CD4-positive, CD25-positive, alpha-beta regulatory T cell (primary cell): ENCODE measurements at regions not wholly inside any gene's neighbourhood (a gene's known extent, or its start where the extent isn't known, plus 50 kb on each side); places are given as distances from the start of the nearest gene placed in this dataset.

Source experiments
- ATAC-seq, 2 donors: fragments of 150-1000 bp; cut with Tn5 transposase; one replicate each; pipeline ENCODE4 v1.10.0; 2021; ENCODE audit warnings: low read depth in 2 of 2, moderate number of reproducible peaks in 2 of 2, moderate library complexity in 1 of 2
- DNase-seq, 3 donors: peaks; one replicate each; pipeline versions ENCODE4 v3.0.0 to v3.0.0-alpha.2; 2012 to 2022; ENCODE audit warnings: mixed read lengths in 1 of 3
- H3K27ac ChIP-seq: one replicate; pipeline ENCODE4 v1.7.0; 2013; ENCODE audit warnings: mild to moderate bottlenecking, low read length; ENCODE audit not compliant: insufficient read depth, poor library complexity, severe bottlenecking
- H3K27me3 ChIP-seq: one replicate; pipeline ENCODE4 v1.7.0; 2013; ENCODE audit warnings: low read length; ENCODE audit not compliant: control insufficient read depth, insufficient read depth
- H3K36me3 ChIP-seq: one replicate; pipeline ENCODE4 v1.7.0; 2013; ENCODE audit warnings: mild to moderate bottlenecking, low read length, moderate library complexity; ENCODE audit not compliant: control insufficient read depth, insufficient read depth
- H3K4me1 ChIP-seq: 2 replicates; pipeline ENCODE4 v1.7.0; 2013; ENCODE audit warnings: mild to moderate bottlenecking, low read length; ENCODE audit not compliant: insufficient read depth, control insufficient read depth, poor library complexity, severe bottlenecking
- H3K4me3 ChIP-seq: one replicate; pipeline ENCODE4 v1.7.0; 2013; ENCODE audit warnings: low read depth, mild to moderate bottlenecking, low read length, moderate library complexity
- H3K9me3 ChIP-seq, 2 experiments: 1 replicate in 1 of 2; 2 replicates in 1 of 2; pipeline ENCODE4 v1.7.0; 2013; ENCODE audit warnings: low read length in 2 of 2, mild to moderate bottlenecking in 1 of 2, moderate library complexity in 1 of 2; ENCODE audit not compliant: control insufficient read depth in 2 of 2
- H3K27ac Mint-ChIP-seq, 3 donors: one replicate each; pipeline ENCODE4 v1.8.0; 2020 to 2022; ENCODE audit warnings: mild to moderate bottlenecking in 3 of 3, mixed read lengths in 3 of 3, moderate library complexity in 2 of 3
- H3K27me3 Mint-ChIP-seq: one replicate; pipeline ENCODE4 v1.8.0; 2022; ENCODE audit warnings: mild to moderate bottlenecking, mixed read lengths
- H3K36me3 Mint-ChIP-seq: one replicate; pipeline ENCODE4 v1.8.0; 2020; ENCODE audit warnings: mixed read lengths
- H3K4me1 Mint-ChIP-seq, 4 donors: one replicate each; pipeline ENCODE4 v1.8.0; 2020 to 2022; ENCODE audit warnings: mixed read lengths in 4 of 4, mild to moderate bottlenecking in 1 of 4
- H3K4me3 Mint-ChIP-seq, 4 donors: one replicate each; pipeline ENCODE4 v1.8.0; 2020 to 2022; ENCODE audit warnings: mild to moderate bottlenecking in 4 of 4, mixed read lengths in 4 of 4, moderate library complexity in 3 of 4
- H3K9me3 Mint-ChIP-seq, 7 donors: one replicate each; pipeline ENCODE4 v1.8.0; 2020 to 2022; ENCODE audit warnings: mixed read lengths in 7 of 7, mild to moderate bottlenecking in 3 of 7, moderate library complexity in 2 of 7

- Histone ChIP-seq H3K36me3 (no peaks in the 10 kb centered on the region), H3K27ac (no peak overlapping the region), H3K4me3 (no peak overlapping the region), H3K9me3 (no peaks in the 10 kb centered on the region), H3K27me3 (no peaks in the 10 kb centered on the region), H3K4me1 (no peaks in the 10 kb centered on the region)
- Mint-ChIP-seq H3K4me1 (no peaks in the 10 kb centered on the region), H3K9me3 (peaks cover 0 to 2% (median 0%) of the 10 kb centered on the region in 7 donors), H3K4me3 (no peak overlapping the region), H3K36me3 (no peaks in the 10 kb centered on the region), H3K27me3 (no peaks in the 10 kb centered on the region), H3K27ac (no peak overlapping the region)
- ATAC-seq (no peak), DNase-seq (no peak)
Measured at GRCh38 chr11:120031156-120031555, 106.8 kb downstream of the TRIM29 start.

- Mint-ChIP-seq H3K4me3 (no peak overlapping the region), H3K27ac (no peak overlapping the region), H3K36me3 (no peaks in the 10 kb centered on the region), H3K27me3 (no peaks in the 10 kb centered on the region), H3K9me3 (peaks cover 0 to 2% (median 0%) of the 10 kb centered on the region in 7 donors), H3K4me1 (no peaks in the 10 kb centered on the region)
- Histone ChIP-seq H3K4me1 (no peaks in the 10 kb centered on the region), H3K36me3 (no peaks in the 10 kb centered on the region), H3K27ac (no peak overlapping the region), H3K4me3 (no peak overlapping the region), H3K9me3 (no peaks in the 10 kb centered on the region), H3K27me3 (no peaks in the 10 kb centered on the region)
- ATAC-seq, result no peak
- no peak for DNase-seq
Measured at GRCh38 chr11:120030411-120030810, 107.5 kb downstream of the TRIM29 start.

DNA sequence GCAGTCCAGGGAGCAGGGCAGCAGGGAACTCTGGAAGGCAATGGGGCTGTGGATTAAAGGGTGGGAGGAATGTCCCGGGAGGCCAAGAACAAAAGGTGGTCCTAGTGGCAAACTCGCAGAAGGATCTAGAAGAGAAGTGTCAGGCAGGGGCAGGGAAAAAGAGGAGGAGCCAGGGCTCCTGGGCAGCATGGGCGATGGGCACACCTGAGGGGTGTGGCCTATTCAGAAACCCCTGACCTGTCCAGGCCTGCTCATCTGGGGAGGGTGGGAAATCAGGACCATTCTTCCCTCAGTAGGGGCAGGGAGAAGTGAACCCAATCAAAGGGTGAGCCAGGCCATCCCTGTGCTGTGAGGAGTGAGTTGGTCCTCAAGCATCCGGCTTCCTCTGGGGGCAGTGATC is 108.6 kb downstream of the TRIM29 start:
- H3K36me3 Mint-ChIP-seq, result no peaks in the 10 kb centered on the region
- H3K4me1 Mint-ChIP-seq, result no peaks in the 10 kb centered on the region
- no peak overlapping the region for H3K4me3 Mint-ChIP-seq
- H3K9me3 Mint-ChIP-seq, result peaks cover 0 to 2% (median 0%) of the 10 kb centered on the region in 7 donors
- H3K27ac Mint-ChIP-seq, result no peak overlapping the region
- H3K27me3 ChIP-seq, result no peaks in the 10 kb centered on the region
- no peaks in the 10 kb centered on the region for H3K27me3 Mint-ChIP-seq
- DNase-seq, result no peak
- no peaks in the 10 kb centered on the region for H3K9me3 ChIP-seq
- H3K36me3 ChIP-seq, result no peaks in the 10 kb centered on the region
- no peak overlapping the region for H3K4me3 ChIP-seq
- ATAC-seq, result no peak
- no peak overlapping the region for H3K27ac ChIP-seq
- H3K4me1 ChIP-seq, result no peaks in the 10 kb centered on the region

- Histone ChIP-seq H3K4me1 (no peaks in the 10 kb centered on the region), H3K27me3 (no peaks in the 10 kb centered on the region), H3K27ac (no peak overlapping the region), H3K36me3 (no peaks in the 10 kb centered on the region), H3K9me3 (no peaks in the 10 kb centered on the region), H3K4me3 (no peak overlapping the region)
- Mint-ChIP-seq H3K9me3 (peaks cover 0 to 2% (median 0%) of the 10 kb centered on the region in 7 donors), H3K36me3 (no peaks in the 10 kb centered on the region), H3K4me1 (no peaks in the 10 kb centered on the region), H3K27me3 (no peaks in the 10 kb centered on the region), H3K4me3 (no peak overlapping the region), H3K27ac (no peak overlapping the region)
- ATAC-seq, result no peak
- DNase-seq, result no peak
Measured at GRCh38 chr11:120028897-120029258, 109.0 kb downstream of the TRIM29 start.

DNA sequence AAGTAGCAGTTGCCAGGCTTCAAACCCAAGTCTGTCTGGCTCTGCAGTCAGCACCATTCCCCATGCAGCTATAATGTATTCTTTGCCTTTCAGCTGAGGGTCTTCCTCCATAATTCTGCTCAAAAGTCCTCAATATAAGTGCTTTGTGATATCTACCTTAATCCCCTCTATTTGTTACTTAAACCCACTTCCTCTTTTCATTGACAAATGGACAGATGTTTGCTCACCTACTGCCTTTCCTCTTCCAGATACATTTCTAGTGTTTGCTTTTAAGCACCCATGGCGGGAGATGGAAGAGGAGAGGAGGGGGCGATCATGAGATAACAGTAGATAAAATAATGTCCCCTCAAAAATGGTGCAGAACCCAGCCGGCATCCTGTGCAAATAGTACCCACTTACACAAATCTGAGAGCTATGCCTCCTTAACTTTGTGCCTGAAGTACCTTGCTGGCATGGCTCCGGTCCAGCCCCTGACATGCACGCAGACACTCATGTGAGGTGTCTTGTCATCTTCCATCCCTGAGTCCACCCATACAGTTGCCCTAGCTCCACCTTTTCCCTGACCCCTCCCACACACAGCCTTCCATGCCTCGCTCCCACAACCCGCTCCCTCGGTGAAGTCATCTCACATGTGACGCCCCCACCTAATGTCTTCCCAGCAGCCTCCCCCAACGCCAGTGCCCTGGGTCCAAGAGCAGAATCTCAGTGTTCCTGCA is 109.6 kb downstream of the TRIM29 start:
- ATAC-seq (no peak), DNase-seq (no peak)
- no peaks in the 10 kb centered on the region for H3K4me1 ChIP-seq
- Mint-ChIP-seq H3K27ac (no peak overlapping the region), H3K4me3 (no peak overlapping the region), H3K27me3 (no peaks in the 10 kb centered on the region), H3K9me3 (peaks cover 0 to 2% (median 0%) of the 10 kb centered on the region in 7 donors), H3K4me1 (no peaks in the 10 kb centered on the region), H3K36me3 (no peaks in the 10 kb centered on the region)
- no peak overlapping the region for H3K4me3 ChIP-seq
- no peaks in the 10 kb centered on the region for H3K36me3 ChIP-seq
- no peak overlapping the region for H3K27ac ChIP-seq
- no peaks in the 10 kb centered on the region for H3K27me3 ChIP-seq
- H3K9me3 ChIP-seq, result no peaks in the 10 kb centered on the region

DNA sequence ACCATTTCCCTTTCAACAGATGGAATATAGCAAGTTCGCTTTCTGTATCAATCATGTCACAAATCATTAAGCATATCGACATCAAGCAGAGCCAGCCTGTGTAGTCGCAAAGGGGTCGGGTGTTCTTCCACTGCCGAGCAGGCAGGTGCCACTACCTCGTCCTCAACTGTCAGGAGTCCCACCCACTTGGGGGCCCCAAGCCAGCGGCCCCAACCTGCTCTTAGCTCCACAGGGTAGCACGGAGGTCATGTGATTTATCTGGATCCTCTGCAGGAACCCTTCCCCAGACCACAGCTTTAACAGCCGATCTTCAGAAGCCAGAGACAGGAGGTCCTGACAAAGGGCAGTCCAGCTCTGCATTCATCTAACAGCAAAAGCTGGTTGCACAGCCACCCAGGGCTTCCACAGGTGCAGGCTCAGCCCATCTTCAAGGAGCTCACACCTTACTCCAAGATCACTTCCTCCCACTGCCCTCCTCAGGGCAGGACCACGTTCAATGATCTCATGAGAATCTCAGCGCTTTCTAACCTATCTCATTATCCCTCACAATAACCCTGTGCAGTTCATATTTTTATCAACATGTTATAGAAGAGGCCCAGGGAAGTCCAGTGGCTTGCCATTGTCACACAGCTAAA is 110.2 kb downstream of the TRIM29 start:
- Mint-ChIP-seq H3K9me3 (peaks cover 0 to 2% (median 0%) of the 10 kb centered on the region in 7 donors), H3K36me3 (no peaks in the 10 kb centered on the region), H3K27ac (no peak overlapping the region), H3K27me3 (no peaks in the 10 kb centered on the region), H3K4me3 (no peak overlapping the region), H3K4me1 (no peaks in the 10 kb centered on the region)
- no peaks in the 10 kb centered on the region for H3K36me3 ChIP-seq
- H3K9me3 ChIP-seq, result no peaks in the 10 kb centered on the region
- DNase-seq (no peak), ATAC-seq (peak in 1 of 2 donors; percentile 31)
- no peak overlapping the region for H3K27ac ChIP-seq
- H3K4me1 ChIP-seq, result no peaks in the 10 kb centered on the region
- no peak overlapping the region for H3K4me3 ChIP-seq
- no peaks in the 10 kb centered on the region for H3K27me3 ChIP-seq

DNA sequence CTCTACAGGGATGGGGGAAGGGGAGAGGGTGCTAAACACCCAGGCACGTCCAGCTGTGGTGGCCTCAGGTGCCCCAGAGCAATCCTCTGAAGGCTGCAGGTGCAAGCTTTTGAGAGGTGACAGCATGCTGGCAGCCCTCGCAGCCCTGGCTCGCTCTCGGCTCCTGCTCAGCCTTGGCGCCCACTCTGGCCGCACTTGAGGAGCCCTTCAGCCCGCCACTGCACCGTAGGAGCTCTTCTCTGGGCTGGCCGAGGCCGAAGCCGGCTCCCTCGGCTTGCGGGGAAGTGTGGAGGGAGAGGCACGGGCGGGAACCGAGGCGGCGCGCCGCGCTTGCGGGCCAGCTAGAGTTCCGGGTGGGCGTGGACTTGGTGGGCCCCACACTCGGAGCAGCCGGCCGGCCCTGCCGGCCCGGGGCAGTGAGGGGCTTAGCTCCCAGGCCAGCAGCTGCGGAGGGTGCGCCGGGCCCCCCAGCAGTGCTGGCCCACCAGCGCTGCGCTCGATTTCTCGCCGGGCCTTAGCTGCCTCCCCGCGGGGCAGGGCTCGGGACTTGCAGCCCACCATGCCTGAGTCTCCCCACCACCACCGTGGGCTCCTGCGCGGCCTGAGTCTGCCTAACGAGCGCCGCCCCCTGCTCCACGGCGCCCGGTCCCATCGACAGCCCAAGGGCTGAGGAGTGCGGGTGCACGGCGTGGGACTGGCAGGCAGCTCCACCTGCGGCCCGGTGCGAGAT is 112.1 kb downstream of the TRIM29 start:
- H3K27ac Mint-ChIP-seq, result no peak overlapping the region
- Histone ChIP-seq H3K27me3 (no peaks in the 10 kb centered on the region), H3K27ac (no peak overlapping the region), H3K4me3 (no peak overlapping the region), H3K4me1 (no peaks in the 10 kb centered on the region), H3K9me3 (no peaks in the 10 kb centered on the region), H3K36me3 (no peaks in the 10 kb centered on the region)
- DNase-seq (no peak), ATAC-seq (no peak)
- H3K36me3 Mint-ChIP-seq, result no peaks in the 10 kb centered on the region
- H3K4me3 Mint-ChIP-seq, result no peak overlapping the region
- H3K27me3 Mint-ChIP-seq, result no peaks in the 10 kb centered on the region
- peaks cover 0 to 2% (median 0%) of the 10 kb centered on the region in 7 donors for H3K9me3 Mint-ChIP-seq
- no peaks in the 10 kb centered on the region for H3K4me1 Mint-ChIP-seq
